Osteoblast (primary cell): ENCODE measurements at regions not wholly inside any gene's neighbourhood (a gene's known extent, or its start where the extent isn't known, plus 50 kb on each side); places are given as distances from the start of the nearest gene placed in this dataset.
A peak's percentile ranks its signal among the peaks of the same experiment; 100 is the strongest.

ENCODE experiments used
- DNase-seq: peaks from one replicate; pipeline ENCODE4 v3.0.0; 2011; ENCODE audit warnings: low spot score, mixed read lengths; ENCODE audit not compliant: insufficient read length; ENCODE audit errors: missing footprints
- H2AFZ ChIP-seq: 2 replicates; pipeline ENCODE4 v1.6.0; 2011; ENCODE audit warnings: mild to moderate bottlenecking, low read length
- H3K27ac ChIP-seq: 2 replicates; pipeline ENCODE4 v1.5.1; 2011; ENCODE audit warnings: mild to moderate bottlenecking, low read depth, low read length, moderate library complexity
- H3K27me3 ChIP-seq: 2 replicates; pipeline ENCODE4 v1.6.0; 2012; ENCODE audit warnings: mild to moderate bottlenecking, control low read depth, inconsistent platforms, low read length, moderate library complexity; ENCODE audit not compliant: insufficient read depth
- H3K36me3 ChIP-seq: 2 replicates; pipeline ENCODE4 v1.5.1; 2011; ENCODE audit warnings: mild to moderate bottlenecking, low read length, control low read depth, moderate library complexity; ENCODE audit not compliant: insufficient read depth
- H3K4me1 ChIP-seq: 2 replicates; pipeline ENCODE4 v1.5.1; 2011; ENCODE audit warnings: mild to moderate bottlenecking, low read length, control low read depth, moderate library complexity; ENCODE audit not compliant: insufficient read depth
- H3K4me2 ChIP-seq: 2 replicates; pipeline ENCODE4 v1.6.0; 2011; ENCODE audit warnings: mild to moderate bottlenecking, low read length; ENCODE audit not compliant: insufficient read depth
- H3K4me3 ChIP-seq: fragments of 200-600 bp; sonication (generic); 3 replicates; pipeline ENCODE4 v1.5.1; 2012; ENCODE audit warnings: mild to moderate bottlenecking, low read length, inconsistent platforms; ENCODE audit not compliant: insufficient read depth
- H3K79me2 ChIP-seq: 2 replicates; pipeline ENCODE4 v1.6.0; 2012; ENCODE audit warnings: mild to moderate bottlenecking, low read length, control low read depth, inconsistent platforms; ENCODE audit not compliant: insufficient read depth
- H3K9me3 ChIP-seq: 2 replicates; pipeline ENCODE4 v1.5.1; 2011; ENCODE audit warnings: low read depth, low read length, control low read depth
- H4K20me1 ChIP-seq: 2 replicates; pipeline ENCODE4 v1.6.0; 2012; ENCODE audit warnings: mild to moderate bottlenecking, low read length, control low read depth; ENCODE audit not compliant: insufficient read depth
- CTCF ChIP-seq: IDR thresholded peaks from 2 replicates; pipeline ENCODE4 v1.5.1; 2011; ENCODE audit warnings: mild to moderate bottlenecking, low read depth, low read length, moderate library complexity; ENCODE audit errors: extremely low read depth

- no peak for DNase-seq
- peak overlapping the region; percentile 33 for H2AFZ ChIP-seq
Measured at GRCh38 chr6:80742481-80742880, 636.0 kb downstream of the BCKDHB start.

GRCh38 chr6:80733641-80734040, 627.2 kb downstream of the BCKDHB start:
- H2AFZ ChIP-seq: no peak overlapping the region
- no peaks in the 10 kb centered on the region for H3K36me3 ChIP-seq
- no peak overlapping the region for H3K4me2 ChIP-seq
- H4K20me1 ChIP-seq: no peaks in the 10 kb centered on the region
- H3K4me3 ChIP-seq: no peak overlapping the region
- H3K27me3 ChIP-seq: no peaks in the 10 kb centered on the region
- no peak for TF ChIP-seq CTCF
- no peak for DNase-seq
- H3K4me1 ChIP-seq: no peaks in the 10 kb centered on the region
- H3K79me2 ChIP-seq: no peaks in the 10 kb centered on the region
- no peak overlapping the region for H3K27ac ChIP-seq
- no peaks in the 10 kb centered on the region for H3K9me3 ChIP-seq

More at GRCh38 chr6:80742481-80742880, 636.0 kb downstream of the BCKDHB start:
- Histone ChIP-seq H3K27me3 (no peaks in the 10 kb centered on the region), H3K4me2 (peak overlapping the region; percentile 13), H3K27ac (no peak overlapping the region), H3K79me2 (no peaks in the 10 kb centered on the region), H3K4me3 (no peak overlapping the region), H4K20me1 (no peaks in the 10 kb centered on the region), H3K4me1 (no peaks in the 10 kb centered on the region), H3K9me3 (no peaks in the 10 kb centered on the region), H3K36me3 (no peaks in the 10 kb centered on the region)
- peak; percentile 58 for TF ChIP-seq CTCF

GRCh38 chr6:80728830-80729229, 622.4 kb downstream of the BCKDHB start:
- Histone ChIP-seq H4K20me1 (no peaks in the 10 kb centered on the region), H3K4me2 (no peak overlapping the region), H3K79me2 (no peaks in the 10 kb centered on the region), H3K4me1 (peaks cover 7% of the 10 kb centered on the region), H3K27me3 (no peaks in the 10 kb centered on the region), H3K27ac (no peak overlapping the region), H3K4me3 (no peak overlapping the region), H3K9me3 (no peaks in the 10 kb centered on the region), H2AFZ (no peak overlapping the region), H3K36me3 (no peaks in the 10 kb centered on the region)
- TF ChIP-seq CTCF: no peak
- no peak for DNase-seq

GRCh38 chr6:80728101-80728750, 621.8 kb downstream of the BCKDHB start:
- no peak overlapping the region for H2AFZ ChIP-seq
- no peaks in the 10 kb centered on the region for H3K27me3 ChIP-seq
- no peaks in the 10 kb centered on the region for H3K36me3 ChIP-seq
- H3K4me1 ChIP-seq: peaks cover 7% of the 10 kb centered on the region
- no peaks in the 10 kb centered on the region for H3K9me3 ChIP-seq
- H3K79me2 ChIP-seq: no peaks in the 10 kb centered on the region
- H3K27ac ChIP-seq: no peak overlapping the region
- H3K4me2 ChIP-seq: no peak overlapping the region
- H3K4me3 ChIP-seq: no peak overlapping the region
- H4K20me1 ChIP-seq: no peaks in the 10 kb centered on the region
- TF ChIP-seq CTCF: no peak
- DNase-seq: no peak
